K562 (cell line): ENCODE measurements at regions not wholly inside any gene's neighbourhood (a gene's known extent, or its start where the extent isn't known, plus 50 kb on each side); places are given as distances from the start of the nearest gene placed in this dataset.

ENCODE experiments used
- CBX1 ChIP-seq: sonication (generic); IDR thresholded peaks from 2 replicates; pipeline ENCODE4 v1.6.1; 2016; ENCODE audit warnings: antibody characterized with exemption, low read depth, mild to moderate bottlenecking
- CCAR2 ChIP-seq: fragments of 200-400 bp; formaldehyde crosslinking; IDR thresholded peaks from 2 replicates; pipeline ENCODE4 v1.6.1; 2017; ENCODE audit warnings: mild to moderate bottlenecking, low read depth, low read length
- PBX2 ChIP-seq, 2 experiments: IDR thresholded peaks in 1 of 2; conservative IDR thresholded peaks in 1 of 2; 2 replicates each; pipeline ENCODE4 v1.6.1; 2016; ENCODE audit warnings: low read depth in 2 of 2, mild to moderate bottlenecking in 1 of 2, missing compliant biosample characterization in 1 of 2, missing genetic modification characterization in 1 of 2, moderate library complexity in 1 of 2
- SREBF1 ChIP-seq: fragments of 150-350 bp; IDR thresholded peaks from 2 replicates; pipeline ENCODE4 v1.6.1; 2014; ENCODE audit warnings: antibody characterized with exemption, low read depth, low read length, borderline replicate concordance
- ZNF184 ChIP-seq: sonication (generic); formaldehyde crosslinking; IDR thresholded peaks from 2 replicates; pipeline ENCODE4 v1.5.0; 2020; ENCODE audit warnings: missing genetic modification reagents
- TF ChIP-seq, protein P1 (sequence below): sonication (generic); formaldehyde crosslinking; IDR thresholded peaks from 2 replicates; pipeline ENCODE4 v1.8.1; 2023; ENCODE audit warnings: mild to moderate bottlenecking, missing genetic modification reagents

GRCh38 chr4:45661893-45662292 is 462.0 kb downstream of the GABRG1 start (continued):
- TF ChIP-seq PBX2 (CRISPR knock-in tag; IDR thresholded peaks at IDR 0.05; ENCODE audit: low read depth) (no peak), PBX2 (tag; conservative IDR thresholded peaks at IDR 0.05; ENCODE audit: low read depth) (no peak), ZNF184 (CRISPR knock-in tag) (no peak), CBX1 (no peak), CCAR2 (no peak), SREBF1 (no peak)
- TF ChIP-seq, protein P1, sequence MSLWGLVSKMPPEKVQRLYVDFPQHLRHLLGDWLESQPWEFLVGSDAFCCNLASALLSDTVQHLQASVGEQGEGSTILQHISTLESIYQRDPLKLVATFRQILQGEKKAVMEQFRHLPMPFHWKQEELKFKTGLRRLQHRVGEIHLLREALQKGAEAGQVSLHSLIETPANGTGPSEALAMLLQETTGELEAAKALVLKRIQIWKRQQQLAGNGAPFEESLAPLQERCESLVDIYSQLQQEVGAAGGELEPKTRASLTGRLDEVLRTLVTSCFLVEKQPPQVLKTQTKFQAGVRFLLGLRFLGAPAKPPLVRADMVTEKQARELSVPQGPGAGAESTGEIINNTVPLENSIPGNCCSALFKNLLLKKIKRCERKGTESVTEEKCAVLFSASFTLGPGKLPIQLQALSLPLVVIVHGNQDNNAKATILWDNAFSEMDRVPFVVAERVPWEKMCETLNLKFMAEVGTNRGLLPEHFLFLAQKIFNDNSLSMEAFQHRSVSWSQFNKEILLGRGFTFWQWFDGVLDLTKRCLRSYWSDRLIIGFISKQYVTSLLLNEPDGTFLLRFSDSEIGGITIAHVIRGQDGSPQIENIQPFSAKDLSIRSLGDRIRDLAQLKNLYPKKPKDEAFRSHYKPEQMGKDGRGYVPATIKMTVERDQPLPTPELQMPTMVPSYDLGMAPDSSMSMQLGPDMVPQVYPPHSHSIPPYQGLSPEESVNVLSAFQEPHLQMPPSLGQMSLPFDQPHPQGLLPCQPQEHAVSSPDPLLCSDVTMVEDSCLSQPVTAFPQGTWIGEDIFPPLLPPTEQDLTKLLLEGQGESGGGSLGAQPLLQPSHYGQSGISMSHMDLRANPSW: no peak
